Left ventricle myocardium inferior (tissue), 1 donor: ENCODE measurements at regions not wholly inside any gene's neighbourhood (a gene's known extent, or its start where the extent isn't known, plus 50 kb on each side); places are given as distances from the start of the nearest gene placed in this dataset.

Experiments
- DNase-seq: peaks from one replicate; pipeline ENCODE4 v3.0.0-alpha.2; 2020
- H3K27ac ChIP-seq: fragments of 200-600 bp; replicated peaks from 2 replicates; pipeline ENCODE4 v1.8.0; 2021
- H3K27me3 ChIP-seq: fragments of 200-600 bp; 2 replicates; pipeline ENCODE4 v1.8.0; 2021; ENCODE audit warnings: low read depth
- H3K36me3 ChIP-seq: fragments of 200-600 bp; 2 replicates; pipeline ENCODE4 v1.8.0; 2021
- H3K4me1 ChIP-seq: fragments of 200-600 bp; 2 replicates; pipeline ENCODE4 v1.8.0; 2021
- H3K4me3 ChIP-seq: fragments of 200-600 bp; 2 replicates; pipeline ENCODE4 v1.8.0; 2021; ENCODE audit warnings: mild to moderate bottlenecking, moderate library complexity
- H3K9me3 ChIP-seq: fragments of 200-600 bp; replicated peaks from 2 replicates; pipeline ENCODE4 v1.8.0; 2021
- CTCF ChIP-seq: fragments of 200-600 bp; IDR thresholded peaks from 2 replicates; pipeline ENCODE4 v1.8.0; 2021; ENCODE audit warnings: antibody characterized with exemption, mild to moderate bottlenecking, borderline replicate concordance
- intact Hi-C: fragments of 100-400 bp; cut with micrococcal nuclease; formaldehyde crosslinking; loops from one replicate; pipeline ENCODE4 v1.11.0; 2022
- donor health status: DM: no; HTN: yes; CAD: no; lungs with severe emphysema.

GRCh38 chr12:127106697-127107096 is 1160.3 kb upstream of the TMEM132C start:
- H3K27me3 ChIP-seq = peaks cover 21% of the 10 kb centered on the region
- no peak overlapping the region for H3K27ac ChIP-seq
- H3K4me1 ChIP-seq = no peaks in the 10 kb centered on the region
- DNase-seq = no peak
- intact Hi-C loops = loop anchor here (5.0 to 10.0 kb wide), 2 partner anchors 186 to 278 kb away; no protein-coding TSS in a partner anchor
- no peaks in the 10 kb centered on the region for H3K36me3 ChIP-seq
- no peak for TF ChIP-seq CTCF
- no peaks in the 10 kb centered on the region for H3K9me3 ChIP-seq
- no peak overlapping the region for H3K4me3 ChIP-seq

GRCh38 chr12:127107744-127108143 is 1159.2 kb upstream of the TMEM132C start:
- no peaks in the 10 kb centered on the region for H3K9me3 ChIP-seq

GRCh38 chr12:127108360-127109215 is 1158.4 kb upstream of the TMEM132C start:
- H3K4me1 ChIP-seq = no peaks in the 10 kb centered on the region
- no peak overlapping the region for H3K4me3 ChIP-seq
- H3K36me3 ChIP-seq = no peaks in the 10 kb centered on the region
- peak; percentile 36 for DNase-seq
- no peaks in the 10 kb centered on the region for H3K9me3 ChIP-seq
- H3K27ac ChIP-seq = no peak overlapping the region
- intact Hi-C loops = loop anchor here (5.0 to 10.0 kb wide), 2 partner anchors 184 to 276 kb away; no protein-coding TSS in a partner anchor
- peaks cover 33% of the 10 kb centered on the region for H3K27me3 ChIP-seq
- peak; percentile 81 for TF ChIP-seq CTCF

More at GRCh38 chr12:127107744-127108143, 1159.2 kb upstream of the TMEM132C start:
- Histone ChIP-seq H3K4me3 (no peak overlapping the region), H3K36me3 (no peaks in the 10 kb centered on the region), H3K27me3 (peaks cover 25% of the 10 kb centered on the region), H3K4me1 (no peaks in the 10 kb centered on the region), H3K27ac (no peak overlapping the region)
- no peak for TF ChIP-seq CTCF
- intact Hi-C loops = loop anchor here (5.0 to 10.0 kb wide), 2 partner anchors 185 to 277 kb away; no protein-coding TSS in a partner anchor
- DNase-seq = no peak

- no peak for TF ChIP-seq CTCF
- no peaks in the 10 kb centered on the region for H3K9me3 ChIP-seq
- no peaks in the 10 kb centered on the region for H3K4me1 ChIP-seq
- DNase-seq = no peak
- no peak overlapping the region for H3K27ac ChIP-seq
- no peak overlapping the region for H3K4me3 ChIP-seq
- no peaks in the 10 kb centered on the region for H3K36me3 ChIP-seq
- intact Hi-C loops = no loop called here
- H3K27me3 ChIP-seq = peaks cover 36% of the 10 kb centered on the region
Measured at GRCh38 chr12:127113945-127114344, 1153.0 kb upstream of the TMEM132C start.

GRCh38 chr12:127115468-127116035 is 1151.4 kb upstream of the TMEM132C start:
- peaks cover 36% of the 10 kb centered on the region for H3K27me3 ChIP-seq
- no peak for TF ChIP-seq CTCF
- no peaks in the 10 kb centered on the region for H3K9me3 ChIP-seq
- no peaks in the 10 kb centered on the region for H3K4me1 ChIP-seq
- intact Hi-C loops = no loop called here
- no peak overlapping the region for H3K4me3 ChIP-seq
- H3K36me3 ChIP-seq = no peaks in the 10 kb centered on the region
- H3K27ac ChIP-seq = no peak overlapping the region
- DNase-seq = no peak
